ENCODE measurements at regions not wholly inside any gene's neighbourhood (a gene's known extent, or its start where the extent isn't known, plus 50 kb on each side); places are given as distances from the start of the nearest gene placed in this dataset.
A peak's percentile ranks its signal among the peaks of the same experiment; 100 is the strongest.

GRCh38 chr15:100761290-100761935, 118.2 kb upstream of the ALDH1A3 start:
- DNase-seq (ENCODE audit: low read depth), result no peak
- TF ChIP-seq CTCF (conservative IDR thresholded peaks at IDR 0.05; ENCODE audit: control insufficient read depth, insufficient read depth, low read depth, low read length), result no peak
- no peak overlapping the region for H3K4me3 ChIP-seq (ENCODE audit: control insufficient read depth, low read depth, low read length)

- TF ChIP-seq CTCF (conservative IDR thresholded peaks at IDR 0.05; ENCODE audit: control insufficient read depth, insufficient read depth, low read depth, low read length), result no peak
- no peak overlapping the region for H3K4me3 ChIP-seq (ENCODE audit: control insufficient read depth, low read depth, low read length)
- no peak for DNase-seq (ENCODE audit: low read depth)
These were observed 117.3 kb upstream of the ALDH1A3 start for GRCh38 chr15:100762289-100762688.

- DNase-seq (ENCODE audit: low read depth), result no peak
- TF ChIP-seq CTCF (conservative IDR thresholded peaks at IDR 0.05; ENCODE audit: control insufficient read depth, insufficient read depth, low read depth, low read length), result no peak
- no peak overlapping the region for H3K4me3 ChIP-seq (ENCODE audit: control insufficient read depth, low read depth, low read length)
These were observed 116.5 kb upstream of the ALDH1A3 start for GRCh38 chr15:100762913-100763834.

GRCh38 chr15:100763835-100764750, 115.5 kb upstream of the ALDH1A3 start:
- no peak for TF ChIP-seq CTCF (conservative IDR thresholded peaks at IDR 0.05; ENCODE audit: control insufficient read depth, insufficient read depth, low read depth, low read length)
- DNase-seq (ENCODE audit: low read depth), result peak; percentile 43
- H3K4me3 ChIP-seq (ENCODE audit: control insufficient read depth, low read depth, low read length), result no peak overlapping the region

- no peak for TF ChIP-seq CTCF (conservative IDR thresholded peaks at IDR 0.05; ENCODE audit: control insufficient read depth, insufficient read depth, low read depth, low read length)
- DNase-seq (ENCODE audit: low read depth), result peak; percentile 79
These were observed 114.7 kb upstream of the ALDH1A3 start for GRCh38 chr15:100764778-100765466.

More at GRCh38 chr15:100764778-100765466, 114.7 kb upstream of the ALDH1A3 start:
- no peak overlapping the region for H3K4me3 ChIP-seq (ENCODE audit: control insufficient read depth, low read depth, low read length)

Measured in fibroblast of mammary gland (primary cell).